DND-41 (cell line): ENCODE measurements at regions not wholly inside any gene's neighbourhood (a gene's known extent, or its start where the extent isn't known, plus 50 kb on each side); places are given as distances from the start of the nearest gene placed in this dataset.
"Not testable (repeated sequence)": the region's sequence is repeated elsewhere in the genome, so short reads cannot be mapped to it uniquely, and the experiment has no call there.

Source experiments
- CTCF ChIP-seq: IDR thresholded peaks from 2 replicates; pipeline ENCODE4 v1.5.1; 2012; ENCODE audit warnings: borderline replicate concordance, low read length, moderate library complexity, mild to moderate bottlenecking; ENCODE audit not compliant: poor library complexity, severe bottlenecking; ENCODE audit errors: extremely low read depth
- EZH2 ChIP-seq: IDR thresholded peaks from 3 replicates; pipeline ENCODE4 v1.6.1; 2012; ENCODE audit warnings: borderline replicate concordance, low read depth, mild to moderate bottlenecking, moderate library complexity, low read length, inconsistent platforms; ENCODE audit not compliant: severe bottlenecking

DNA sequence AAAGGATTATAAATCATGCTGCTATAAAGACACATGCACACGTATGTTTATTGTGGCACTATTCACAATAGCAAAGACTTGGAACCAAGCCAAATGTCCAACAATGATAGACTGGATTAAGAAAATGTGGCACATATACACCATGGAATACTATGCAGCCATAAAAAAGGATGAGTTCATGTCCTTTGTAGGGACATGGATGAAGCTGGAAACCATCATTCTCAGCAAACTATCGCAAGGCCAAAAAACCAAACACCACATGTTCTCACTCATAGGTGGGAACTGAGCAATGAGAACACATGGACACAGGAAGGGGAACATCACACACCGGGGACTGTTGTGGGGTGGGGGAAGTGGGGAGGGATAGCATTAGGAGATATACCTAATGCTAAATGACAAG lies 127.1 kb upstream of the GRAMD2B start:
- TF ChIP-seq CTCF, EZH2: not testable (repeated sequence)
